H1 (cell line): ENCODE measurements at regions not wholly inside any gene's neighbourhood (a gene's known extent, or its start where the extent isn't known, plus 50 kb on each side); places are given as distances from the start of the nearest gene placed in this dataset.

Experiments used
- CTCF ChIA-PET: fragments of 300-600 bp; sonication (Branson Sonifier 250); formaldehyde crosslinking; loops from one replicate; lab custom pipeline; 2021; ENCODE audit not compliant: partially characterized antibody; lab: Charles Lee
- POLR2A ChIA-PET: fragments of 300-600 bp; sonication (Branson Sonifier 250); formaldehyde crosslinking; loops from one replicate; lab custom pipeline; 2021; ENCODE audit warnings: inconsistent platforms; ENCODE audit not compliant: partially characterized antibody; lab: Charles Lee
- DNase-seq, 2 experiments: peaks; one replicate each; pipeline versions ENCODE4 v3.0.0 to v3.0.0-alpha.2; 2010 to 2022; ENCODE audit warnings: low spot score in 2 of 2, low read depth in 1 of 2, mixed read lengths in 1 of 2
- FAIRE-seq: peaks from 2 replicates; lab custom pipeline; 2011; peaks lifted over from hg19 to GRCh38; lab: Jason Lieb, UNC
- H2AFZ ChIP-seq: 2 replicates; pipeline ENCODE4 v1.8.1; 2012; ENCODE audit warnings: low read length, inconsistent platforms
- H2AK5ac ChIP-seq: 2 replicates; pipeline ENCODE4 v1.6.1; 2013; ENCODE audit warnings: low read depth, low read length
- H2BK120ac ChIP-seq: replicated peaks from 2 replicates; pipeline ENCODE3; 2013; ENCODE audit warnings: low read depth, low read length, inconsistent platforms
- H2BK12ac ChIP-seq: 2 replicates; pipeline ENCODE4 v1.6.1; 2013; ENCODE audit warnings: low read depth, low read length
- H2BK15ac ChIP-seq: 2 replicates; pipeline ENCODE4 v1.6.1; 2013; ENCODE audit warnings: low read length
- H2BK20ac ChIP-seq: 2 replicates; pipeline ENCODE4 v1.6.1; 2013; ENCODE audit warnings: low read length
- H2BK5ac ChIP-seq: 2 replicates; pipeline ENCODE4 v1.6.1; 2013; ENCODE audit warnings: low read depth, low read length
- H3K14ac ChIP-seq: 2 replicates; pipeline ENCODE4 v1.6.1; 2013; ENCODE audit warnings: inconsistent platforms; ENCODE audit not compliant: insufficient read length
- H3K18ac ChIP-seq: 2 replicates; pipeline ENCODE4 v1.6.1; 2013; ENCODE audit warnings: low read length; ENCODE audit errors: extremely low read depth
- H3K23ac ChIP-seq: 2 replicates; pipeline ENCODE4 v1.6.1; 2013; ENCODE audit warnings: inconsistent platforms; ENCODE audit not compliant: insufficient read length
- H3K23me2 ChIP-seq: 2 replicates; pipeline ENCODE4 v1.6.1; 2013; ENCODE audit warnings: low read depth, low read length
- H3K27ac ChIP-seq: 2 replicates; pipeline ENCODE4 v1.6.1; 2011; ENCODE audit warnings: low read depth, low read length, inconsistent platforms
- H3K27me3 ChIP-seq, 4 experiments: replicated peaks in 1 of 4; 1 replicate in 1 of 4; 2 replicates in 3 of 4; pipeline versions ENCODE4 v1.6.1 to v1.8.1; 2011 to 2013; ENCODE audit warnings: low read length in 3 of 4, mild to moderate bottlenecking in 3 of 4, inconsistent platforms in 2 of 4, mixed read lengths in 2 of 4, moderate library complexity in 1 of 4; ENCODE audit not compliant: control insufficient read depth in 3 of 4, insufficient read depth in 3 of 4; ENCODE audit errors: extremely low read depth in 1 of 4
- H3K36me3 ChIP-seq, 4 experiments: 2 replicates each; pipeline versions ENCODE4 v1.6.1 to v1.8.1; 2011 to 2013; ENCODE audit warnings: mild to moderate bottlenecking in 4 of 4, low read length in 3 of 4, moderate library complexity in 2 of 4, control low read depth in 1 of 4, inconsistent platforms in 1 of 4; ENCODE audit not compliant: insufficient read depth in 4 of 4, control insufficient read depth in 2 of 4
- H3K4ac ChIP-seq: replicated peaks from 2 replicates; pipeline ENCODE3; 2013; ENCODE audit warnings: low read length, low read depth, mixed read lengths, inconsistent platforms; ENCODE audit not compliant: insufficient read length
- H3K4me1 ChIP-seq, 4 experiments: replicated peaks in 1 of 4; 1 replicate in 1 of 4; 2 replicates in 3 of 4; pipeline versions ENCODE4 v1.6.1 to v1.8.1; 2011 to 2013; ENCODE audit warnings: low read length in 3 of 4, inconsistent platforms in 2 of 4, mixed read lengths in 1 of 4; ENCODE audit not compliant: insufficient read depth in 4 of 4, control insufficient read depth in 3 of 4
- H3K4me2 ChIP-seq, 2 experiments: 2 replicates each; pipeline versions ENCODE4 v1.6.1 to v1.8.1; 2011 to 2013; ENCODE audit warnings: low read depth in 2 of 2, low read length in 2 of 2, control low read depth in 1 of 2, inconsistent platforms in 1 of 2, mild to moderate bottlenecking in 1 of 2; ENCODE audit not compliant: insufficient read depth in 1 of 2
- H3K4me3 ChIP-seq, 4 experiments: fragments of 200-600, 300-600 bp in 1 of 4; sonication (generic), shearing (Covaris generic), sonication (Bioruptor Twin) in 1 of 4; 2 replicates each; pipeline versions ENCODE4 v1.5.1 to v1.8.1; 2011 to 2016; ENCODE audit warnings: low read length in 4 of 4, low read depth in 3 of 4, control low read depth in 2 of 4, inconsistent platforms in 2 of 4, mild to moderate bottlenecking in 2 of 4, mixed read lengths in 1 of 4, moderate library complexity in 1 of 4; ENCODE audit not compliant: insufficient read depth in 2 of 4; ENCODE audit errors: extremely low read depth in 1 of 4
- H3K56ac ChIP-seq: replicated peaks from 2 replicates; pipeline ENCODE3; 2013; ENCODE audit warnings: low read depth, mild to moderate bottlenecking, mixed read lengths, low read length, inconsistent platforms; ENCODE audit not compliant: insufficient read length
- H3K79me1 ChIP-seq: 2 replicates; pipeline ENCODE4 v1.6.1; 2013; ENCODE audit warnings: low read depth, low read length, control low read depth
- H3K79me2 ChIP-seq, 2 experiments: 2 replicates each; pipeline versions ENCODE4 v1.6.1 to v1.8.1; 2012 to 2013; ENCODE audit warnings: low read length in 2 of 2, mild to moderate bottlenecking in 2 of 2, inconsistent platforms in 1 of 2; ENCODE audit not compliant: insufficient read depth in 2 of 2, control insufficient read depth in 1 of 2
- H3K9ac ChIP-seq, 4 experiments: replicated peaks in 1 of 4; 1 replicate in 1 of 4; 2 replicates in 3 of 4; pipeline versions ENCODE4 v1.6.1 to v1.8.1; 2011 to 2013; ENCODE audit warnings: low read depth in 3 of 4, low read length in 3 of 4, control low read depth in 2 of 4, mild to moderate bottlenecking in 2 of 4, moderate library complexity in 2 of 4, inconsistent platforms in 1 of 4; ENCODE audit errors: extremely low read depth in 1 of 4
- H3K9me3 ChIP-seq, 2 experiments: 2 replicates each; pipeline versions ENCODE4 v1.6.1 to v1.8.1; 2012 to 2013; ENCODE audit warnings: mild to moderate bottlenecking in 2 of 2, moderate library complexity in 2 of 2, control low read depth in 1 of 2, inconsistent platforms in 1 of 2, low read depth in 1 of 2, low read length in 1 of 2, mixed read lengths in 1 of 2; ENCODE audit not compliant: insufficient read depth in 2 of 2
- H4K20me1 ChIP-seq, 2 experiments: replicated peaks in 1 of 2; 2 replicates each; pipeline versions ENCODE3 to v1.8.1; 2011 to 2013; ENCODE audit warnings: inconsistent platforms in 2 of 2, low read length in 2 of 2, mild to moderate bottlenecking in 1 of 2; ENCODE audit not compliant: insufficient read depth in 2 of 2, control insufficient read depth in 1 of 2
- H4K5ac ChIP-seq: 2 replicates; pipeline ENCODE4 v1.6.1; 2013; ENCODE audit warnings: low read length, low read depth, mixed read lengths, inconsistent platforms; ENCODE audit not compliant: insufficient read length
- H4K8ac ChIP-seq: 2 replicates; pipeline ENCODE4 v1.8.0; 2013; ENCODE audit warnings: mild to moderate bottlenecking, moderate library complexity, low read length, inconsistent platforms; ENCODE audit not compliant: insufficient read depth; ENCODE audit errors: extremely low read depth
- H4K91ac ChIP-seq: replicated peaks from 2 replicates; pipeline ENCODE3; 2013; ENCODE audit warnings: low read length, mixed read lengths, inconsistent platforms; ENCODE audit not compliant: insufficient read length
- ATF2 ChIP-seq: IDR thresholded peaks from 2 replicates; pipeline ENCODE4 v1.6.1; 2012; ENCODE audit warnings: low read length, inconsistent platforms
- CBX5 ChIP-seq: fragments of 300-800, 300-1000 bp; sonication (generic); IDR thresholded peaks from 2 replicates; pipeline ENCODE4 v1.7.1; 2016; ENCODE audit warnings: antibody characterized with exemption, low read length, low read depth
- CHD2 ChIP-seq: IDR thresholded peaks from 2 replicates; pipeline ENCODE4 v1.6.1; 2012; ENCODE audit warnings: low read length, improper control_type of control experiment
- HDAC2 ChIP-seq, 2 experiments: fragments of 300-600 bp in 1 of 2; sonication (generic) in 1 of 2; IDR thresholded peaks; 2 replicates each; pipeline ENCODE4 v1.6.1; 2011 to 2012; ENCODE audit warnings: low read depth in 2 of 2, low read length in 2 of 2, mild to moderate bottlenecking in 2 of 2, moderate library complexity in 2 of 2, borderline replicate concordance in 1 of 2, inconsistent platforms in 1 of 2
- RAD21 ChIP-seq, 2 experiments: IDR thresholded peaks in 1 of 2; conservative IDR thresholded peaks in 1 of 2; 2 replicates each; pipeline ENCODE4 v1.6.1; 2011; ENCODE audit warnings: low read depth in 2 of 2, low read length in 2 of 2, improper control_type of control experiment in 1 of 2, inconsistent platforms in 1 of 2, mild to moderate bottlenecking in 1 of 2, moderate library complexity in 1 of 2
- RBBP5 ChIP-seq: IDR thresholded peaks from 2 replicates; pipeline ENCODE4 v1.7.1; 2012; ENCODE audit warnings: low read depth, mild to moderate bottlenecking, inconsistent platforms, low read length, moderate library complexity, borderline replicate concordance
- RNF2 ChIP-seq: fragments of 200-900, 300-1000 bp; sonication (generic); IDR thresholded peaks from 2 replicates; pipeline ENCODE4 v1.7.1; 2016; ENCODE audit warnings: borderline replicate concordance, low read depth, mild to moderate bottlenecking, antibody characterized with exemption, low read length; ENCODE audit not compliant: poor library complexity, severe bottlenecking; ENCODE audit errors: missing control alignments
- TCF12 ChIP-seq: IDR thresholded peaks from 2 replicates; pipeline ENCODE4 v1.6.1; 2011; ENCODE audit warnings: low read depth, mild to moderate bottlenecking, low read length
- TEAD4 ChIP-seq: IDR thresholded peaks from 2 replicates; pipeline ENCODE4 v1.6.1; 2012; ENCODE audit warnings: low read depth, low read length, inconsistent platforms, mixed read lengths
- WGBS, 2 experiments: shearing (Covaris generic) in 1 of 2; methylation state at CpG; one replicate each; pipeline versions ENCODE4 v1.1.6 to v1.1.7; 2013 to 2015; ENCODE audit warnings: low lambda C conversion rate in 2 of 2, mixed read lengths in 2 of 2, inconsistent platforms in 1 of 2, low coverage in 1 of 2, missing lambda C conversion rate in 1 of 2; ENCODE audit not compliant: insufficient replicate concordance in 2 of 2, insufficient coverage in 1 of 2, insufficient read length in 1 of 2; ENCODE audit errors: extremely low coverage in 1 of 2, missing lambda C conversion rate in 1 of 2; 5-methylcytosine and 5-hydroxymethylcytosine counted together

GRCh38 chr1:193419295-193419694 is 232.9 kb upstream of the B3GALT2 start:
- Histone ChIP-seq H3K9me3 (no peaks in the 10 kb centered on the region), H2AFZ (no peak overlapping the region), H4K20me1 (no peaks in the 10 kb centered on the region), H3K23me2 (no peaks in the 10 kb centered on the region; the same call in 1 of the 2 replicates), H3K18ac (no peak overlapping the region), H4K5ac (no peak overlapping the region), H3K27me3 (no peaks in the 10 kb centered on the region), H2BK5ac (no peak overlapping the region), H3K4me1 (peaks cover 0 to 3% (median 0%) of the 10 kb centered on the region in 4 experiments; a peak in 2 of 7 replicates), H2BK20ac (no peak overlapping the region), H3K27ac (no peak overlapping the region), H2BK120ac (no peak overlapping the region), H2BK15ac (no peak overlapping the region), H2AK5ac (no peak overlapping the region), H3K4me3 (no peak overlapping the region), H3K79me1 (no peaks in the 10 kb centered on the region), H3K9ac (no peak overlapping the region), H3K36me3 (no peaks in the 10 kb centered on the region), H2BK12ac (no peak overlapping the region), H3K14ac (no peak overlapping the region), H3K79me2 (no peaks in the 10 kb centered on the region), H3K4ac (no peak overlapping the region), H3K56ac (no peak overlapping the region), H4K91ac (no peak overlapping the region), H3K23ac (no peak overlapping the region), H3K4me2 (no peak overlapping the region), H4K8ac (no peak overlapping the region)
- ChIA-PET POLR2A (no interaction called here), CTCF (interaction anchor here (1.1 kb wide), 1 partner anchor 9 kb away, joined by 3 read pairs; no protein-coding TSS in a partner anchor)
- TF ChIP-seq CHD2 (no peak), TEAD4 (no peak), RNF2 (no peak), TCF12 (no peak), RAD21 (IDR thresholded peaks at IDR 0.05 in 1 of 2, conservative IDR thresholded peaks at IDR 0.05 in 1 of 2; ENCODE audit: low read depth in 2 of 2, low read length in 2 of 2) (no peak), CBX5 (no peak), RBBP5 (no peak), ATF2 (no peak), HDAC2 (IDR thresholded peaks at IDR 0.05; ENCODE audit: borderline replicate concordance in 1 of 2, low read depth in 2 of 2, low read length in 2 of 2) (no peak)
- WGBS, 2 experiments = 100% methylated on average over 1 of the region's 1 CpG; no CpG with 5 or more reads in 1 of the 2 experiments
- no peak for FAIRE-seq
- no peak for DNase-seq
